ENCODE measurements at regions not wholly inside any gene's neighbourhood (a gene's known extent, or its start where the extent isn't known, plus 50 kb on each side); places are given as distances from the start of the nearest gene placed in this dataset.
"Not testable (repeated sequence)": the region's sequence is repeated elsewhere in the genome, so short reads cannot be mapped to it uniquely, and the experiment has no call there.

- DNase-seq = peak; percentile 3
These were observed 126.5 kb downstream of the ADSS2 start for GRCh38 chr1:244325056-244325758.

- DNase-seq = no peak
These were observed 125.0 kb downstream of the ADSS2 start for GRCh38 chr1:244326757-244327156.

GRCh38 chr1:244327533-244327932, 124.2 kb downstream of the ADSS2 start:
- no peak for DNase-seq

- DNase-seq = no peak
These were observed 123.2 kb downstream of the ADSS2 start for GRCh38 chr1:244328476-244328875.

GRCh38 chr1:244329591-244330317, 122.0 kb downstream of the ADSS2 start:
- no peak for DNase-seq

GRCh38 chr1:244330318-244330625, 121.4 kb downstream of the ADSS2 start:
- no peak for DNase-seq

- not testable (repeated sequence) for DNase-seq
These were observed 118.9 kb downstream of the ADSS2 start for GRCh38 chr1:244332761-244333160.

- DNase-seq = not testable (repeated sequence)
These were observed 117.4 kb downstream of the ADSS2 start for GRCh38 chr1:244334315-244334714.

GRCh38 chr1:244334842-244335241, 116.9 kb downstream of the ADSS2 start:
- not testable (repeated sequence) for DNase-seq

GRCh38 chr1:244335456-244335855, 116.3 kb downstream of the ADSS2 start:
- DNase-seq = no peak

GRCh38 chr1:244336232-244336899, 115.3 kb downstream of the ADSS2 start:
- DNase-seq = no peak

- DNase-seq = no peak
These were observed 113.9 kb downstream of the ADSS2 start for GRCh38 chr1:244337839-244338238.

GRCh38 chr1:244339073-244339692, 112.5 kb downstream of the ADSS2 start:
- DNase-seq = no peak

GRCh38 chr1:244339776-244340175, 111.9 kb downstream of the ADSS2 start:
- DNase-seq = no peak

- DNase-seq = no peak
These were observed 111.3 kb downstream of the ADSS2 start for GRCh38 chr1:244340396-244340795.

- no peak for DNase-seq
These were observed 110.0 kb downstream of the ADSS2 start for GRCh38 chr1:244341455-244342450.

- DNase-seq = no peak
These were observed 107.7 kb downstream of the ADSS2 start for GRCh38 chr1:244344001-244344400.

GRCh38 chr1:244346972-244347618, 104.6 kb downstream of the ADSS2 start:
- no peak for DNase-seq

GRCh38 chr1:244347942-244348341, 103.8 kb downstream of the ADSS2 start:
- no peak for DNase-seq

- no peak for DNase-seq
These were observed 102.6 kb downstream of the ADSS2 start for GRCh38 chr1:244349103-244349531.

GRCh38 chr1:244349581-244350001, 102.1 kb downstream of the ADSS2 start:
- no peak for DNase-seq

- DNase-seq = no peak
These were observed 101.7 kb downstream of the ADSS2 start for GRCh38 chr1:244350027-244350426.
